GM19395 (cell line): ENCODE measurements at regions not wholly inside any gene's neighbourhood (a gene's known extent, or its start where the extent isn't known, plus 50 kb on each side); places are given as distances from the start of the nearest gene placed in this dataset.

ENCODE experiments used
- ATAC-seq: cut with Tn5 transposase; IDR thresholded peaks from one replicate; pipeline ENCODE4 v1.9.1; 2021; ENCODE audit warnings: mild to moderate bottlenecking, moderate library complexity; ENCODE audit not compliant: unreplicated experiment

DNA sequence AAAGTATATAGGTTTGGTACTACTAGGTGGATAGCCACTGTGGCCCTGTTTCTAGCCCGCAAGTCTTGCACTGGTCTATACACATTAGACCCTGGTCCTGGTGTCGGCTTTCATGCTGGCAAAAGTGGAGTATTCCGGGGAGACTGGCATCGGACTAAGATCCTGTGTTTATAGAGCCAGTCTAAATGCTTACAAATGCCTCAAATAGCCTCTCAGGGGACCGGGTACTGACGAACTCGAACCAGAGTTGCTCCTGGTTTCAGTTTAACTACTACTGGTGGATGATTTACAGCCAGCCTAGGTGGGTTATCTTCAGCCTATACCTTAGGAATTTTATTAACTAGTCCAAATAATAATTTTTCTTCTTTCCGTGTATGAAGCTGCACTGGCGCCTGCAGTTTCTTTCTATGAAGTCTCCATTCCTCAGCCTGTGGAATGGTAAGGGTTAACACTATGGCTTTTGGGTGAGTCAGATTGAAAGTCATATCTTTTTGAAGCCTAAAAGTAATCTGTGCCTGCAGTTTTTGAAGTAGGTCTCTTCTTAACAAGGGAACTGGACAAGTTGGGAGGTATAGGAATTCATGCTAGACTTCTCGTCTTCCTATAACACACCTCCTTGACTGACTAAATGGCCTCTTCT is 51.3 kb downstream of the OR10H4 start:
- no peak for ATAC-seq

DNA sequence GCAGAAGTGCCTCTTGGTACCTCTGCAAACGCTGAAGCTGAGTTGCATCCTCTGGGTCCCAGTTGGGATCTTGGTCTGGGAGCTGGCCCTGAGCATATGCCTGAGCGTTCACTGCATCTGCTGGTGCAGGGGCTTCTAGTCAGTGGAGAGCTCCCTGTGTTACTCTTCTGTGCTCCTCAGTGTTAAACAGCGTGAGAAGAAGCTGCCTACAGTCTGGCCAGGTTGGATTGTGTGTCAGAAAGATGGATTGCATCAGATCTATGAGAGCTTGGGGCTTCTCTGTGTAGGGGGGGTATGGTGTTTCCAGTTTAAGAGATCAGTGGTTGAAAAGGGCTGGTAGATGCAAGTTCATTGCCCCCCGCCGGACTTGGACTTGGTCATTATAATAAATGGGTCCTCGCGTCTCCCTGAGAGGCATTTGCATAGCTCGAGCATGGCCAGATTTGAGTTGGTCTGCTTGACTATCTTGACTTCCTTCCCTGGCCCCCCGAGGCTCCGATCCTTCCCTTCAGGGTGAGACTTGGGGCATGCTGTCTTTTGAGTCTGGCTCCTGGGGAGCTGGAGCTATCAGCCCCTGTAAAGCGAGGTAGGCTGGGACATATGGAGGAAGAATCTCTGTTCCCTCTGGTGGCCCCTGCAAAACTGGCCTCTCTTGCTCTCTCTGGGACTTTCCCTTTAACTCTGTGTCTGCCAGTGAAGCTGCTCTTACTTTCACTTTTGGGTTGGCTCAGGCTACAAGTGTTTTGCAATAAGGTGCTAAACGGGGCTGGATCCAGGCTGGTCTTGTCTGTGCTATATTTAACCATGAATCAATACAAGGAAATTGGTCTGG is 52.9 kb downstream of the OR10H4 start:
- ATAC-seq, result peak; percentile 76

DNA sequence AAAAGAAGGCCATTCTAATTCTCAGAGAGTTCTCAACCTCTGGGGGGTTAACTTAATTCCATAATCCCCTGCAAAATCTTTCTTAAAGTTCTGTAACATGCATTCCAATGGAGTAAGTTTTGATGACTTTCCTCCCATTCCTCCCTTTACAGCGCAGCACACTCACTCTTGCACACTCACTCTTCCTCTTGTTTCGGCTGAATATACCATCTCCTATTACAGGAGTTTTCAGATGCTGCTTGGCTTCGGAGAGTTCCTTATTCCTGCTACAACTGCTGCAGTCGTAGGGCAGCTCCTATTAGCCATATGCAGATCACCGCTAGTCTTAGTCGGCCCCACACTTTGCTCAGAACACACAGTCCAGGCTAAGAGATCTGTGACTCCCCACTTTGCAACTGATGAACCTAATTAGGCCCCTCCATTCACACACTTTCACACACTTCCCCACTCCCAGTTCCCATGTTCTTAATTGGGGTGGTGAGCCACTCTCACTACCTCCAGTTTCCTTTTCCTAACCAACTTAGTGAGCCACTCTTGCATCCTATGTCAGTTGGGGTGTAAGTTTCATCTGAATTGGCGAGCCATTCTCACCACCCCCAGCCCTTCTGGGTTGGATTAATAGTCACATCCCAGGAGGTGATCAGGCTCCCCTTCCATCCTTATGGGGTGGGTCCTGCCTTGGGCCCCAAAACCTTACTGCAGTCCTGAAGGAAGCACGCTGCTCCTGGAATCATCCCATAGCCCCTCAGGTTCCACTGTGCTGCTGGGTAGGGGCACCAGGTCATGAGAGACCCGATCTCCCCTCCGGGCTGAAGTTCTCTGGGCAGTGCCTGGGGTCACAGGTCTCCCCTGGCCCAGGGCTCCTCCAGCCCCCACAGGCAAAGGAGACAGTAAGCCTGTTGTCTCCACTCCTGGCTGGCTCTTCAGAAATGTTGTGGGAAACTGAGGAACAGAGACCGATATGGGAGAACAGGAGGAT is 53.9 kb downstream of the OR10H4 start:
- ATAC-seq, result no peak

DNA sequence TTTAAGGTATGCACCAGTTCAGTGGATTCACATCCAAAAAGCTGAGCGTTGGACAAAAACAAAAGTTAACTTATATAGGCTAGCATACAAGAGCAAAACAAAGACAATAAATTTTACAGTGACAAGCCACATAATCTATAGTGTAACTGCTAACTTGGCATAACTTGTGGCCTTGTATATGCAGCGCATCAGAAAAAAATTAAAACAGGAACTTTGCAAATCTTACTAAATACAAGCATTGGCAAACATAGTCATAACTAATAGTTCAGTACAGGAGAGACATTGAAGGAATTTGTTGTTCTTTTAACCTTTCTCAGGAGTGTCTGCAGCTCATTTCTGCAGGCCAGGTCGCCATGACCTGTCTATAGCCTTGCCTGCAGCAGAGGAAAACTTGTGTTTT is 54.6 kb downstream of the OR10H4 start:
- no peak for ATAC-seq

DNA sequence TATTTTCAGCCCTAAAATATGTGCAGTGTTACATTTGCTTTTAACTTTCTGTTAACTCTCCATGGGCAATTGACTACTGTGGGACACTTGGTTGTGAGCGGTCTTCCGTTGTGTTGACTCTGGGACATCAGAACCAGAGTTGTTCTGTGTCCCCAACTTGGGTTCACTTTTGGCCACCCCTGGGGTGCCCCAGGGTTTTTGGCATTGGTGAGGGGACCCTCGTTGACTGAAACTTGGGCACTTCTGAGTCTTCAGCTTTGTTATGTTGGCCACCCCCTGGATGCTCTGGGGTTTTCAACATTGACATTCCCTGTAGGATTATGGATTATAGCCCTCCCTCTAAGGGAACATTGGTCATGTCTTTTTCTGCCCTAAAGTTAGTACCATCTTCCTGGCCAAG is 57.1 kb downstream of the OR10H4 start:
- ATAC-seq, result no peak

DNA sequence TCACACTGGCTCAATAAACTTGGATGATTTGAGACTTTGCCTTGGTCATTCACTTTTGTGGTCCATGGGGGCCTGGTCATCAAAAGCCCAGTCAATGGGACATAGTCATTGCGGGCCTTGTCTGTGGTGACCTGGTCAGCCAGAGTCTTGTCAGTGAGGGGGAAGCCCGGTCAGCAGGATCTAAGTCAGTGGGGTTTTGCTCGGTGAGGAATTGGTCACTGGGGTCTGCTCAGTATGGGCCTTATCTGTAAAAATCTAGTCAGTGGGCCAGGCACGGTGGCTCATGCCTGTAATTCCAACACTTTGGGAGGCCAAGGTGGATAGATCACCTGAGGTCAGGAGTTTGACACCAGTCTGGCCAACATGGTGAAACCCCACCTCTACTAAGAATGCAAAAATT is 63.7 kb upstream of the TPM4 start:
- ATAC-seq, result no peak

DNA sequence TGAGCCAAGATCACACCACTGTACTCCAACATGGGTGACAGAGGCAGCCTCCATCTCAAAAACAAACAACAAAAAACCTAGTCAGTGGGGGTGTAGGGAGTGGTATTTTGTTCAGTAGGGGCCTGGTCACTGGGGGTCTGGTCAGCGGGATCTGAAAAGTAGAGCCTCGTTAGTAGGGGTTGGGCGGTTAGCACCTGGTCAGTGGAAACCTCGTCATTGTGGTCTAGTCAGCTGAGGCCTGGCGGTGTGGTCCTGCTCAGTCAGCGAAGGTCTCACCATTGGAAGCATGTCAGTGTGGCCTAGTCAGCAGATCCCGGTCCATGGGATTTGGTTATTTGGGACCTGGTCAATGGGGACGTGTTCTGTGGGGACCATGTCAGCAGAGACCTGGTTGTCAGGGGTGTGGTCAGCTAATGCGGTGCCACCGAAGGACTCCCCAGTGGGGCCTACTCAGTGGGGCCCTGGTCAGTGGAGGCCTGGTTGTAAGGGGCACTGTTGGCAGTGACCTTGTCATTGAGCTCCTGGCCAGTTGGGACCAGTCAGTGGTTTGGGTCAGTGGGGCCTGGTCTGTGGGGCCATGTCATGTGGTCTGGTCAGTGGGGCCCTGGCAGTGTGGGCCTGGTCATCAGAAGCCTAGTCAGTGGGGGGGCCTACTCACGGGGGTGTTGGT is 63.0 kb upstream of the TPM4 start:
- ATAC-seq, result no peak

DNA sequence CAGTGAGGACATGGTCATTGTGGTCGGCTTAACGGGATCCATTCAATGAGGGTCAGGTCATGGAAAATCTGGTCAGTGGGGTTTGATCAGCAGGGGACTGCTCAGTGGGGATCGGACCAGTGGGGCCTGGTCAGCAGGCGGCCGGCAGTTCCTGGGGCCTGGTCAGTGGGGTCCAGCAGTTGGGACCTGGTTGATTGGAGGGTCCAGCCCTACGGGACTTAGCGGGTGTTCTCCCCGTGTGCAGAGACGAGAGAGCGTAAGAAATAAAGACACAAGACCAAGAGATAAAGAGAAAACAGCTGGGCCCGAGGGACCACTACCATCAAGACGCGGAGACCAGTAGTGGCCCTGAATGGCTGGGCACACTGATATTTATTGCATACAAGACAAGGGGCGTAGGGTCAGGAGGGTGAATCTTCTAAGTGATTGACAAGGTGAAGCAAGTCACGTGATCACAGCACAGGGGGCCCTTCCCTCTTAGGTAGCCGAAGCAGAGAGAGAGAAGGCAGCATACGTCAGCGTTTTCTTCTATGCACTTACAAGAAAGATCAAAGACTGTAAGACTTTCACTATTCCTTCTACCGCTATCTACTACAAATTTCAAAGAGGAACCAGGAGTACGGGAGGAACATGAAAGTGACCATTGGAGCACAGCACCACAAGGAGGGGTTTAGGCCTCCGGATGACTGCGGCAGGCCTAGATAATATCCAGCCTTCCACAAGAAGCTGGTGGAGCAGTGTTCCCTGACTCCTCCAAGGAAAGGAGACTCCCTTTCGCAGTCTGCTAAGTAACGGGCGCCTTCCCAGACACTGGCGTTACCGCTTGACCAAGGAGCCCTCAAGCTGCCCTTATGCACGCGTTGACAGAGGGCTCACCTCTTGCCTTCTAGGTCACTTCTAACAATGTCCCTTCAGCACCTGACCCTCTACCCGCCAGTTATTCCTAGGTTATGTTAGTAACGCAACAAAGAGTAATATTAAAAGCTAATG is 62.1 kb upstream of the TPM4 start:
- ATAC-seq, result no peak

DNA sequence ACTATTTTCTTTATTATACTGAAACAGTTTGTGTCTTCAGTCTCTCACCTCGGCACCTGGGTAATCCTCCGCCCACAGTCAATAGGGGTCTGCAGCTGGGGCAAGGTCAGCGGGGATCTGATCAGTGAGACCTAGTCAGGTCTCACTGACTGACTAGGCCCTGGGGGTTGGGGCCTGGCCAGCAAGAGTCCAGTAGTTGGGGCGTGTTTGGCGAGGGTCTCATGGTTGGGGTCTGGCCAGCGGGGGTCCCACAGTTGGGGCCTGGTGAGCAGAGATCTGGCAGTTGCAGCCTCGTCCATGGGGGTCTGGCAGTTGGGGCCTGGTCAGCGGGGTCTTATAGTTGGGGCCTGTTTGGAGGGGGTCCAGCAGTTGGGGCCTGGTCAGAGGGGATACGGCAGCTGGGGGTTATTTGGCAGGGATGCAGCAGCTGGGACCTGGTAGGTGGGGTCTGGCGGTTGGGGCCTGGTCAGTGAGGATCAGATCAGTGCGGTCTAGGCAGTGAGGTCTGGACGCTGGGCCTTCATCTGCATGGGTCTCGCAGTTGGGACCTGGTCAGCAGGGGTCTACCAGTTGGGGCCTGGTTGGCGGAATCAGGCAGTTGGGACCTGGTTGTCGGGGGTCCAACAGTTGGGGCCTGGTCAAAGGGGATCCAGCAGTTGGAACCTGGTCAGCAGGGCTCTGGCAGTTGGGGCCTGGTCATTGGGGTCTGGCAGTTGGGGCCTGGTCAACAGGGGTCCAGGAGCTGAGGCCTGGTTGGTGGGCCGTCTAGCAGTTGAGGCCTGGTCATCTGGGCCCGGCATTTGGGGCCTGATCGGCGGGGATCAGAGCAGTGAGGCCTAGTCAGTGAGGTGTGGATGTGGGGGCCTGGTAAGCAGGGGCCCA is 61.1 kb upstream of the TPM4 start:
- no peak for ATAC-seq

DNA sequence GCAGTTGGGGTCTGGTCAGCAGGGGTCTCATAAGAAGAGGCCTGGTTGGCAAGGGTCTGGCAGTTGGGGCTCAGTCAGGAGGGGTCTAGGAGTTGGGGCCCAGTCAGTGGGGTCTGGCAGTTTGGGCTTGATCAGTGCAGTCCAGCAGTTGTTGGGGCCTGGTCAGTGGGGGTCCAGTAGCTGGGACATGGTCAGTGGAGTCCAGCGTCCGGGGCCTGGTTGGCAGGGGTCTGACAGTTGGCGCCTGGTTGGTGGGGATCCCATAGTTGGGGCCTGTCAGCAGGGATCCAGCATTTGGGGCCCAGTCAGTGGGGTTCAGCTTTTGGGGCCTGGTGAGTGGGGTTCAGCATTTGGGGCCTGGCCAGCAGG is 60.5 kb upstream of the TPM4 start:
- ATAC-seq, result no peak

DNA sequence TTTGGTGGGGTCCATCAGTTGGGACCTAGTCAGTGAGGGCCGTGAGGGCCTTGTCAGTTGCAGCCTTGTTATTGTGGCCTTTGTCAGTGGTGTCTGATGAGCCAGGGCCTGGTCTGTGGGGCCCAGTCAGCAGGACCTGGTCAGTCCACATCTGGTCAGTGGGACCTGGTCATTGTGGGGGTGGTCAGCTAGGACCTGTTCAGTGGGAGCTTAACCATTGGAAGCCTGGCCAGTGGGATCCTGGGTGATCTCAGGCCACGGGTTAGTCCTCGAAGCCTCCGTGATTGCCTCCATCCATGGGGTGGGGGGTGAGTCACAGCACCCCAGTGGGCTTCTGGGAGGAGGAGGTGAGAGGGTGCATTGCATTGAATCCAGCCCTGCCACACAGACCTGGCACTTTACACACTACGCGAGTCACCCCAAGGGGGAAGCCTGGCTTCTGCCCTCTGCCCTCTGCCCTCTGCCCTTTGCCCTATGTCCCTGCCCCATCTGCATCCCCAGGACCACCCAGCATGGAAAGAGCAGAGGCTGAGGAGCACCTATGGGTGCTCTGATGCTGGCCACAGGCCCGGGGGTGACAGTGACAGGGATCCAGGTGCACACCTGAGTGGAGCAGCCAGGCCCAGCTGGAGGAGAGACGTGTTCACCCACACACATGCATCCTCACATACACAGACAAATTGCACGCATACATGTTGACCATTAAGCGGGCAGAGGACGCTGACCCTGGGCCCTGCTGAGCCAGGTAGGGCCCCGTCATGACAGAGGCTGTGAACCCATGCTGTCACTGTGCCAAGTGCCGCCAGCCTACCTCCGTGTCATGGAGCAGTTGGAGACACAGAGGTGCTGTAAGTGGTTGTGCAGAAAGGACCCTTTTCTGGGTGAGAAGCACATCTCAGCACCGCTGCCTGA is 59.8 kb upstream of the TPM4 start:
- no peak for ATAC-seq

DNA sequence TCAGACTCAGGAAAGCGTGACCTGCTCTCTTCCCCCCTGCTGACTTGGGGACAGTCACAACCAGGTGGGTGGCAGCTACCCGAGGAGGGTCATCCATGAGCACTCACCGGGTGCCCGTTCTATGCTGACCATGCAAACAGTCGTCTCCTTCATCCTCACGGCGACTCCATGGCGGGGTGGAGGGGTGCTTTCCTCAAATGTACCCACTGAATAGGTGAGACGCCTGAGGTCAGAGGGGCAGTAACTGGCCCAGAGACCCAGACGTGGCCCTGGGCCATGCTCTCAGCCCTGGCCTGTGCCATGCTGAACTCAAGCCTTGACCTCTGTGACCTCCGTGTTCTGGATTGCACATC is 59.2 kb upstream of the TPM4 start:
- no peak for ATAC-seq

DNA sequence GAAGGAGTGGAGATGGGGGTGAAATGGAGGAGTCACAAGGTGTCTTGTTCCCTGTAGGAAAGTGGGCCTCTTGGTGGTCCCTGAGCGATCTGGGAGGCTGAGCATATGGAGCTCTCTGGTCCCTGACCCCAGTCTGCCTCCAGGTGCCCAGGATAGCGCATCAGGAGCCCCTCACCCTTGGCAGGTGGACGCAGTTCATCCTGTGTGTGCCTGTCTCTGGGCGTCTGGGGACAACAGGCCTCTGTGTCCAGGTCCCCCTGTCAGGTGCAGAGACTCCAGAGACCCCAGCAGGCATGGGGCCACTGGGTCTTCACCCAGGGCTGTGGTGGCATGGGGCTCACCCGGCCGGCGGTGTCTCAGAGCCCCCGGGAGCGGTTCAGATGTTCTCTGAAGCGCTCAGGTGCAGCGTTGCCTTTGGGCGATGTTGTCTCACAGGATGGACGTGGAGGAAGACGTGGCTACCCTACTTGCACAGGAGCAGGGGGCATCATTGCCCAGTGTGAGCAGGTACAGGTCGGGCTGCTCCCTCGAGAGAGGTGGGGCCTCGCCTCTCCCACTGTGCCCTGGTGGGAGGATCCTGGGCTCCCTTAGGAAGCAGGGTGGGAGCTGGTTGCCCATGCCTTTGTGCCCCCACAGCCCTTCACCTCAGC is 58.1 kb upstream of the TPM4 start:
- ATAC-seq, result no peak

DNA sequence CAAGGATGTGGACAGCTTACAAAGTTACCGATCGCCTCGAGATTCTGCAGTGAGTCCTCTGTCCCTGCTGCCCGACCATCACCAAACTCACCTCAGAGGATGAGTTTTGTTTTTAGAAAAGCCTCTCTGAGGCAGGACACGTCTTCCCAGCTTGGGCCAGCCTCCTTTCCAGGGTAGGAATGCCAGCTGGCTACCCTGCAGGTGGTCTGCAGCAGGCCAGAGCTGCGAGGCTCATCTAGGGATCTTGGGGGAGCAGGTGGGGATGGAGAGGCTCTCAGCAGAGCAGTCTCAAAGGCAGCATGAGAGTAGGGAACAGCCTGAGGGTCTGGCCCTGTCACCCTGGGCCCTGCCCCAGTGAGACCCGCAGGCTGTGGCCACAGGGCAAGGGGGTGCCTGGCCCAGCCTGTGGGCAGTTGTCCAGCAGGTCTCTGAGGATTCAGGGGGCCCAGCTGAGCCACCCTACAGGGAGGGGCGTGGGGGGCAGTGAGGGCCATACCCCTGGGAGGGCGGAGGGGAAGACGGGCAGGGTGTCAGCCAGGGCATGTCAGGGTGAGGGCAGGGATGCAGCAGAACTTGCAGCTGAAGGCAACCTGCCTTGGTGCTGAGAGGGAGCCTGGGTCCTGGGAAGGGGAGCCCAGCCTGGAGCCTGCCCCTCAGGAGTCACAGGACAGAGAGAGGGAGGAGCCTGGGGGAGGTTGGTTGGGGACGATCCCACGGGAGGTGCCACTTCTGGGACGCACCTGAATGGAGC is 57.3 kb upstream of the TPM4 start:
- no peak for ATAC-seq

DNA sequence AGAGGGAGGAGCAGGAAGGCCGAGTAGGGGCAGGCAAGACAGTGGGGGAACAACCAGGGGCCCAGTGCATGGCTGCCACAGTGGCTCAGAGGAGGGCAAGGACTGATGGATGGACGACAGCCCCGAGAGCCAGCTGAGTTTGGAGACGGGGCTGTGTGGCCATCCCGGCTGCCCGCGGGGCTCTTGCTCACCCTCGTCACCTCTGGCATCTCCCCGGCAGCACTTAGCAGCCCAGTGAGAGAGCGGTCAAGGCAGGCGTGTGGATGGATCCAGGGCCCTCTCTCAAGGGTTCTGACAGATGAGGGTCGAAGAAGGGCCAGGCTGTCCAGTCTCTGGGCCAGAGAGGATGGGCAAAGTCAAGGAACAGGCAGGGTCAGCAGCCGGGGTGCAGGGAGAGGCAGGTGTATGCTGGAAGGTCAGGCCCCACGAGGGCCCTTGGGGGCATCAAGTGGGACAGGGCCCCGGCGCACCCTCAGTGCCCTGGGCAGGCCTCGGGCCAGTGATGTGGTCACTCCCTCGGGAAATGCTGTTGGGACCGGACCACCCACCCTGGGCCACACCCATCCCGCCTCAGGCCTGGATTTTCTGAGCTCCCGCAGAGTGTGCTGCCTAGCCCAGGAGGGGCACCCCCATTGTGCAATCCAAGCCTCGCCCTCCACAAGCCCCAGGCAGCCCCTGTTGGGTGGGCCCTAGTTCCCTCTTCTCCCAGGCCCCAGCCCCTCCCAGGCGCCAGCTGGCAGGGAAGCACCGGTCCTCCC is 56.4 kb upstream of the TPM4 start:
- no peak for ATAC-seq

DNA sequence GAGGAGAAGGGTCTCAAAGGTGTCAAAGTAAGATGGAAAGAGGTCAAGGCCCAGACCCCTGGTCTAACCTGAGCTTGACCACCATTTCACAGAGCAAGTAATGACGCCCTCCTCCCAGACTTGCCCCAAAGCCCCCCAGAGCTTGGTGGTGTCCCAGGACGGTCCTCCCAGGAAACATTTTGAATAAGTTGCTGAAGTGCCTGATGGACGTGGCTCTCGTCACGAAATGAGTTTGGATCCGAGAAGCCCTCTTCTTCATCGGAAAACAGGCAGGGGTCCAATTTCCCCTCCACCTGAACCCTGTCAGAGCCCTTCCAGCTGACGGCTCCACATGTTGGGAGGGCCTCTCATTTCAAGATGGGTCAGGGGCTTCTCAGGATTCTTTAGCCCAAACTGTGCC is 54.5 kb upstream of the TPM4 start:
- no peak for ATAC-seq
